ENCODE measurements at regions not wholly inside any gene's neighbourhood (a gene's known extent, or its start where the extent isn't known, plus 50 kb on each side); places are given as distances from the start of the nearest gene placed in this dataset.

DNA sequence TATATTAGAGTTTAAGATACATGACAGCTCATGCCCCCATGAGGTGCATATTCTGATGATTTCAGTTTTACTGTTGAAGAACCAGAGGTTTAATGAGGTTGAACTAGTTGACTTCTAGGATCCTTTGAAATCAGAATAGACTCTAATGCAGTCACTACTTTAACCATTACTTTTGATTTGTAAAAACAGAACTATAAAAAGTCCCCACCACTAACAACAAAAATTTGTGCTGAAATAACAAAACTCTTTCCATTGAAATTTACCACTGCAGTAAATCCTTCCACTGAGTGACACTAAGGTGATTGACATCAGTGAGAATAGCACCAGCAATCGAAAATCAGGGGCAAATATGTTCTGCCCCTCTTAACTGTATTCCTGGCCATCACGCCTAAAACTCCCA, 214.1 kb downstream of the SHQ1 start:
- no peaks in the 10 kb centered on the region for H3K36me3 ChIP-seq
- no peaks in the 10 kb centered on the region for H3K4me1 ChIP-seq
- intact Hi-C loops (cut with DNase I): no loop called here
- DNase-seq (no peak), ATAC-seq (no peak)
- no peaks in the 10 kb centered on the region for H3K9me3 ChIP-seq
- TF ChIP-seq, protein P1, sequence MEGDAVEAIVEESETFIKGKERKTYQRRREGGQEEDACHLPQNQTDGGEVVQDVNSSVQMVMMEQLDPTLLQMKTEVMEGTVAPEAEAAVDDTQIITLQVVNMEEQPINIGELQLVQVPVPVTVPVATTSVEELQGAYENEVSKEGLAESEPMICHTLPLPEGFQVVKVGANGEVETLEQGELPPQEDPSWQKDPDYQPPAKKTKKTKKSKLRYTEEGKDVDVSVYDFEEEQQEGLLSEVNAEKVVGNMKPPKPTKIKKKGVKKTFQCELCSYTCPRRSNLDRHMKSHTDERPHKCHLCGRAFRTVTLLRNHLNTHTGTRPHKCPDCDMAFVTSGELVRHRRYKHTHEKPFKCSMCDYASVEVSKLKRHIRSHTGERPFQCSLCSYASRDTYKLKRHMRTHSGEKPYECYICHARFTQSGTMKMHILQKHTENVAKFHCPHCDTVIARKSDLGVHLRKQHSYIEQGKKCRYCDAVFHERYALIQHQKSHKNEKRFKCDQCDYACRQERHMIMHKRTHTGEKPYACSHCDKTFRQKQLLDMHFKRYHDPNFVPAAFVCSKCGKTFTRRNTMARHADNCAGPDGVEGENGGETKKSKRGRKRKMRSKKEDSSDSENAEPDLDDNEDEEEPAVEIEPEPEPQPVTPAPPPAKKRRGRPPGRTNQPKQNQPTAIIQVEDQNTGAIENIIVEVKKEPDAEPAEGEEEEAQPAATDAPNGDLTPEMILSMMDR (IDR thresholded peaks at IDR 0.05): no peak
- H3K4me3 ChIP-seq: no peak overlapping the region
- H3K27ac ChIP-seq: no peak overlapping the region
- H3K27me3 ChIP-seq (ENCODE audit: low read depth): no peaks in the 10 kb centered on the region

DNA sequence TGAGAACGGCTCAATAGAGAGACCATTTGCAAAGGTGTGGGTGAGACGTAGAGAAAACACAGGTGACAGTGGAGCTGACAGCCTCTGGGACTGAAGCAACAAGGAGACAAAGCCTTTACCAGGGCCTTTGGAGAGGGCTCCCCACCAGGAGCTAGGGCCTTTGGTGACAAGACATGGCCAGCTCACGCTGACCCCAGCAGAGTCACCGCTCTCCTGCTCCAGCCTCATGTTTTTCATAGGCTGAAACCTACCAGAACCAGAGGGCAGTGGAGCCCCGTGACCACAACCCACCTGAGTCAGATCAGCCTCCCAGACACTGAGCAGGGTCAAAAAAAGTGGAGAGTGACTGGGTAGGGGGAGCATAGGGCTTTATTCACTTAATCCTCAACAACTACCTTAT, 214.7 kb downstream of the SHQ1 start:
- no peaks in the 10 kb centered on the region for H3K9me3 ChIP-seq
- intact Hi-C loops (cut with DNase I): no loop called here
- TF ChIP-seq, protein P1 (IDR thresholded peaks at IDR 0.05): no peak
- no peak overlapping the region for H3K4me3 ChIP-seq
- DNase-seq (no peak), ATAC-seq (no peak)
- no peak overlapping the region for H3K27ac ChIP-seq
- no peaks in the 10 kb centered on the region for H3K36me3 ChIP-seq
- peaks cover 4% of the 10 kb centered on the region for H3K4me1 ChIP-seq
- no peaks in the 10 kb centered on the region for H3K27me3 ChIP-seq (ENCODE audit: low read depth)

DNA sequence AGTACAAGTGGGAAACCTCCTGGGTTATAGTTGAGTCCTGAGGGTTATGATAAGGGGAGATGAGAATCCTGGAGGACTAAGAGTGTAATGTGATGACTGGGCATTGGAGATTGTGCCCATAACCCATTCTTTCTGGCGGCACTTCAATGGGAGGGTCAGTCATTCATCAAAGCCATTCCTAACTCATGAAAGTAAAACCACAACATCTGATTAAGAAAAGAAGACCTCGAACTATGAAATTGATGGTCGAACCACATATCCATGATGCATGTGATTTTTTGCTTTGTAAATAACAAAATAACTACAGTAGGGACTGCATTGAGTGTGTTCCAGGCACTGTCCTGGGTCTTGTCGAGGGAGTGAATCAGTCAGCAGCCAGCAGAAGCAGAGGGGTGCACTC, 215.1 kb downstream of the SHQ1 start:
- TF ChIP-seq, protein P1 (IDR thresholded peaks at IDR 0.05): no peak
- Histone ChIP-seq H3K36me3 (no peaks in the 10 kb centered on the region), H3K27me3 (ENCODE audit: low read depth) (no peaks in the 10 kb centered on the region), H3K9me3 (no peaks in the 10 kb centered on the region), H3K4me1 (peaks cover 8% of the 10 kb centered on the region), H3K4me3 (no peak overlapping the region), H3K27ac (no peak overlapping the region)
- DNase-seq: no peak
- ATAC-seq: no peak
- intact Hi-C loops (cut with DNase I): no loop called here

DNA sequence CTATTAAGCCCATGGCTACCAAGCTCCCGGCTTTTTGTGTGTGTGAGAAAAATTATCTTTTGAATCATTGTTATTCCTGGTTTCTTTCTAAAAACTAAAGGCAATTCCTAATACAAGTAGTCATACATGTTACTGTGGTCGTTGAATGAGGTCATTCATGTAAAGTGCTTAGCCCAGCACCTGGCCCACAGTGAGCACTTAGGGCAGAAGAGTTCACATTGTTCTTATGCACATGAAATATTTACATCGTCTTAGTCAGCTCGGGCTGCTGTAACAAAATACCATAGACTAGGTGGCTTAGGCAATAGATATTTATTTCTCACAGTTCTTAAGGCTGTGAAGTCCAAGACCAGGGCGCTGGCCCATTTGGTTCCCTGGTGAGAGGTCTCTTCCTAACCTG, 216.1 kb downstream of the SHQ1 start:
- H3K36me3 ChIP-seq: no peaks in the 10 kb centered on the region
- peaks cover 12% of the 10 kb centered on the region for H3K4me1 ChIP-seq
- intact Hi-C loops (cut with DNase I): no loop called here
- TF ChIP-seq, protein P1 (IDR thresholded peaks at IDR 0.05): no peak
- H3K27ac ChIP-seq: no peak overlapping the region
- ATAC-seq (no peak), DNase-seq (no peak)
- no peaks in the 10 kb centered on the region for H3K27me3 ChIP-seq (ENCODE audit: low read depth)
- H3K9me3 ChIP-seq: no peaks in the 10 kb centered on the region
- H3K4me3 ChIP-seq: no peak overlapping the region

DNA sequence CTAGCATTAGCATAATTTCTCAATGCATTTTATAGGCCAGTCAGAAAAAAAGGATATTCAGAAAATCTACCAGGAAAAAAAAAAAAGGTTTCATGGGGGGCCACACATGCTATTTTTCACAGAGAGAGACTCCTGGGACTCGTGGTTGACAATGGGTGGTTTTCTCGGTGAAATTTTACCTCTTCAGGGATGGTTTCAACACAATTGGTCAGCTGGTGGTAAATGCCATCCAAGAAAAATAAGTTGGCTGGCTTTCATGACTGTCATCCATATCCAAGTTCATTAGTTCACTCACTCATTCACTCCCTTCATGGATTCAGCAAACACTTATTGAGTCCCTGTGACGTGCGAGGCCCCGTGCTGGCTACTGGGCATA, 217.3 kb downstream of the SHQ1 start:
- DNase-seq (no peak), ATAC-seq (no peak)
- Histone ChIP-seq H3K36me3 (no peaks in the 10 kb centered on the region), H3K4me3 (no peak overlapping the region), H3K27ac (no peak overlapping the region), H3K9me3 (no peaks in the 10 kb centered on the region), H3K27me3 (ENCODE audit: low read depth) (no peaks in the 10 kb centered on the region), H3K4me1 (peaks cover 12% of the 10 kb centered on the region)
- intact Hi-C loops (cut with DNase I): no loop called here
- TF ChIP-seq, protein P1 (IDR thresholded peaks at IDR 0.05): no peak
